ENCODE measurements at regions not wholly inside any gene's neighbourhood (a gene's known extent, or its start where the extent isn't known, plus 50 kb on each side); places are given as distances from the start of the nearest gene placed in this dataset.

DNA sequence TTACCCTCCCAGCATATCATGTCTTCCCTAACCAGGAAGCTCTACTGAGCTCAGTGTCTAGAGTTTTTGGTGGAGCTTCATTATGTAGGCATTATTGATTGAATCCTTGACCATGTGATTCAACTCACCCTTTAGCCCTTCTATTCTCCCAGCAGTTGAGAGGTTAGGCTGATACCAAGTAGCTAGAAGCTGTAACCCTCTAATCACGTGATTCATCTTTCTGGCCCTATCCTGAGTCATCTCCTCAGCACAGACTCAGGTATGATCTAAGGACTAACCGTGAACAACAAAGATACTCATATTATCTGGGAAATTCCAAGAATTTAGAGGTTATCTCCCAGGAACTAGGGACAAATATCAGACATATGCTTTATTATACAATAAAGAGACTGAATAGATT lies 625.5 kb downstream of the JRKL start:
- Histone ChIP-seq H3K79me2 (ENCODE audit: control insufficient read depth, low read length) (no peaks in the 10 kb centered on the region), H3F3A (ENCODE audit: control insufficient read depth, insufficient read depth) (no peaks in the 10 kb centered on the region), H3K9me3 (ENCODE audit: control insufficient read depth, insufficient read depth, low read length) (no peaks in the 10 kb centered on the region), H3K4me3 (ENCODE audit: low read length) (no peak overlapping the region), H3K4me1 (ENCODE audit: control insufficient read depth, low read length) (no peaks in the 10 kb centered on the region), H3K9me2 (replicated peaks; ENCODE audit: control insufficient read depth, low read length) (no peaks in the 10 kb centered on the region), H4K20me1 (ENCODE audit: control insufficient read depth, insufficient read depth, low read depth, low read length) (no peaks in the 10 kb centered on the region), H3K27ac (ENCODE audit: low read depth, low read length) (no peak overlapping the region), H3K4me2 (ENCODE audit: low read length) (no peak overlapping the region), H3K36me3 (ENCODE audit: control insufficient read depth, low read length) (no peaks in the 10 kb centered on the region), H3K27me3 (ENCODE audit: control insufficient read depth, low read length) (no peaks in the 10 kb centered on the region)
- TF ChIP-seq EZH2phosphoT487 (IDR thresholded peaks at IDR 0.05; ENCODE audit: borderline replicate concordance, low read length) = no peak
- TF ChIP-seq, protein P1, sequence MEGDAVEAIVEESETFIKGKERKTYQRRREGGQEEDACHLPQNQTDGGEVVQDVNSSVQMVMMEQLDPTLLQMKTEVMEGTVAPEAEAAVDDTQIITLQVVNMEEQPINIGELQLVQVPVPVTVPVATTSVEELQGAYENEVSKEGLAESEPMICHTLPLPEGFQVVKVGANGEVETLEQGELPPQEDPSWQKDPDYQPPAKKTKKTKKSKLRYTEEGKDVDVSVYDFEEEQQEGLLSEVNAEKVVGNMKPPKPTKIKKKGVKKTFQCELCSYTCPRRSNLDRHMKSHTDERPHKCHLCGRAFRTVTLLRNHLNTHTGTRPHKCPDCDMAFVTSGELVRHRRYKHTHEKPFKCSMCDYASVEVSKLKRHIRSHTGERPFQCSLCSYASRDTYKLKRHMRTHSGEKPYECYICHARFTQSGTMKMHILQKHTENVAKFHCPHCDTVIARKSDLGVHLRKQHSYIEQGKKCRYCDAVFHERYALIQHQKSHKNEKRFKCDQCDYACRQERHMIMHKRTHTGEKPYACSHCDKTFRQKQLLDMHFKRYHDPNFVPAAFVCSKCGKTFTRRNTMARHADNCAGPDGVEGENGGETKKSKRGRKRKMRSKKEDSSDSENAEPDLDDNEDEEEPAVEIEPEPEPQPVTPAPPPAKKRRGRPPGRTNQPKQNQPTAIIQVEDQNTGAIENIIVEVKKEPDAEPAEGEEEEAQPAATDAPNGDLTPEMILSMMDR (IDR thresholded peaks at IDR 0.05; ENCODE audit: low read depth, low read length, poor library complexity, severe bottlenecking) = no peak

GRCh38 chr11:97019305-97019704 lies 629.5 kb downstream of the JRKL start:
- no peaks in the 10 kb centered on the region for H3K4me1 ChIP-seq (ENCODE audit: control insufficient read depth, low read length)
- no peak overlapping the region for H3K27ac ChIP-seq (ENCODE audit: low read depth, low read length)
- H3K79me2 ChIP-seq (ENCODE audit: control insufficient read depth, low read length) = no peaks in the 10 kb centered on the region
- no peaks in the 10 kb centered on the region for H3K36me3 ChIP-seq (ENCODE audit: control insufficient read depth, low read length)
- H3K4me2 ChIP-seq (ENCODE audit: low read length) = no peak overlapping the region
- H3K4me3 ChIP-seq (ENCODE audit: low read length) = no peak overlapping the region
- no peaks in the 10 kb centered on the region for H3K27me3 ChIP-seq (ENCODE audit: control insufficient read depth, low read length)
- H3F3A ChIP-seq (ENCODE audit: control insufficient read depth, insufficient read depth) = no peaks in the 10 kb centered on the region
- no peaks in the 10 kb centered on the region for H3K9me2 ChIP-seq (replicated peaks; ENCODE audit: control insufficient read depth, low read length)
- no peaks in the 10 kb centered on the region for H4K20me1 ChIP-seq (ENCODE audit: control insufficient read depth, insufficient read depth, low read depth, low read length)
- TF ChIP-seq, protein P1 (IDR thresholded peaks at IDR 0.05; ENCODE audit: low read depth, low read length, poor library complexity, severe bottlenecking) = no peak
- no peak for TF ChIP-seq EZH2phosphoT487 (IDR thresholded peaks at IDR 0.05; ENCODE audit: borderline replicate concordance, low read length)
- no peaks in the 10 kb centered on the region for H3K9me3 ChIP-seq (ENCODE audit: control insufficient read depth, insufficient read depth, low read length)

- no peaks in the 10 kb centered on the region for H3F3A ChIP-seq (ENCODE audit: control insufficient read depth, insufficient read depth)
- H3K27me3 ChIP-seq (ENCODE audit: control insufficient read depth, low read length) = no peaks in the 10 kb centered on the region
- H4K20me1 ChIP-seq (ENCODE audit: control insufficient read depth, insufficient read depth, low read depth, low read length) = no peaks in the 10 kb centered on the region
- no peaks in the 10 kb centered on the region for H3K9me3 ChIP-seq (ENCODE audit: control insufficient read depth, insufficient read depth, low read length)
- no peaks in the 10 kb centered on the region for H3K79me2 ChIP-seq (ENCODE audit: control insufficient read depth, low read length)
- no peak overlapping the region for H3K4me2 ChIP-seq (ENCODE audit: low read length)
- no peak overlapping the region for H3K27ac ChIP-seq (ENCODE audit: low read depth, low read length)
- H3K9me2 ChIP-seq (replicated peaks; ENCODE audit: control insufficient read depth, low read length) = no peaks in the 10 kb centered on the region
- no peaks in the 10 kb centered on the region for H3K4me1 ChIP-seq (ENCODE audit: control insufficient read depth, low read length)
- TF ChIP-seq EZH2phosphoT487 (IDR thresholded peaks at IDR 0.05; ENCODE audit: borderline replicate concordance, low read length) = no peak
- TF ChIP-seq, protein P1 (IDR thresholded peaks at IDR 0.05; ENCODE audit: low read depth, low read length, poor library complexity, severe bottlenecking) = no peak
- no peaks in the 10 kb centered on the region for H3K36me3 ChIP-seq (ENCODE audit: control insufficient read depth, low read length)
- H3K4me3 ChIP-seq (ENCODE audit: low read length) = no peak overlapping the region
Measured at GRCh38 chr11:97019754-97020153, 629.9 kb downstream of the JRKL start.

DNA sequence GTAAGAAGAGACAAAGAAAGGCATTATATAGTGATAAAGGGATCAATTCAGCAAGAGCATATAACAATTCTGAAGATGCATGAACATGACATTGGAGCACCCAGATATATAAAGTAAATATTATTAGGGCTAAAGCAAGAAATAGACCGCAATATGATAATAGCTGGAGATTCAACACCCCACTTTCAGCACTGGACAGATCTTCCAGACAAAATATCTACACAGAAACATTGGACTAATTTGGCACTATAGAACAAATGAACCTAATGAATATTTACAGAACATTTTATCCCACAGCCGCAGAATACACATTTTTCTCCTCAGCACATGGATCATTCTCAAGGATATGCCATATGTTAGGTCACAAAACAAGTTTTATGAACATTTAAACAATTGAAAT lies 633.1 kb downstream of the JRKL start:
- TF ChIP-seq, protein P1 (IDR thresholded peaks at IDR 0.05; ENCODE audit: low read depth, low read length, poor library complexity, severe bottlenecking) = no peak
- no peak for TF ChIP-seq EZH2phosphoT487 (IDR thresholded peaks at IDR 0.05; ENCODE audit: borderline replicate concordance, low read length)
- no peaks in the 10 kb centered on the region for H4K20me1 ChIP-seq (ENCODE audit: control insufficient read depth, insufficient read depth, low read depth, low read length)
- no peak overlapping the region for H3K4me2 ChIP-seq (ENCODE audit: low read length)
- H3K79me2 ChIP-seq (ENCODE audit: control insufficient read depth, low read length) = no peaks in the 10 kb centered on the region
- H3K27ac ChIP-seq (ENCODE audit: low read depth, low read length) = no peak overlapping the region
- H3K27me3 ChIP-seq (ENCODE audit: control insufficient read depth, low read length) = no peaks in the 10 kb centered on the region
- H3K9me3 ChIP-seq (ENCODE audit: control insufficient read depth, insufficient read depth, low read length) = no peaks in the 10 kb centered on the region
- H3K4me3 ChIP-seq (ENCODE audit: low read length) = no peak overlapping the region
- H3K36me3 ChIP-seq (ENCODE audit: control insufficient read depth, low read length) = no peaks in the 10 kb centered on the region
- H3K4me1 ChIP-seq (ENCODE audit: control insufficient read depth, low read length) = no peaks in the 10 kb centered on the region
- H3K9me2 ChIP-seq (replicated peaks; ENCODE audit: control insufficient read depth, low read length) = no peaks in the 10 kb centered on the region
- H3F3A ChIP-seq (ENCODE audit: control insufficient read depth, insufficient read depth) = no peaks in the 10 kb centered on the region
